Endodermal cell (in vitro differentiated cells): ENCODE measurements at regions not wholly inside any gene's neighbourhood (a gene's known extent, or its start where the extent isn't known, plus 50 kb on each side); places are given as distances from the start of the nearest gene placed in this dataset.

Experiments
- DNase-seq: peaks from one replicate; pipeline ENCODE4 v3.0.0-alpha.2; 2017
- H3K27ac ChIP-seq: 2 replicates; pipeline ENCODE4 v1.5.1; 2013; ENCODE audit warnings: mild to moderate bottlenecking, low read depth, low read length, moderate library complexity
- H3K27me3 ChIP-seq: 2 replicates; pipeline ENCODE4 v1.6.1; 2013; ENCODE audit warnings: mild to moderate bottlenecking, low read length, moderate library complexity; ENCODE audit not compliant: insufficient read depth, control insufficient read depth, poor library complexity, severe bottlenecking
- H3K36me3 ChIP-seq: 2 replicates; pipeline ENCODE4 v1.7.0; 2013; ENCODE audit warnings: mild to moderate bottlenecking, low read length, moderate library complexity; ENCODE audit not compliant: control insufficient read depth, insufficient read depth
- H3K4me1 ChIP-seq: one replicate; pipeline ENCODE4 v1.7.0; 2013; ENCODE audit warnings: low read length; ENCODE audit not compliant: control insufficient read depth, insufficient read depth
- H3K4me3 ChIP-seq: 2 replicates; pipeline ENCODE4 v1.5.1; 2013; ENCODE audit warnings: mild to moderate bottlenecking, low read length, moderate library complexity
- H3K9ac ChIP-seq: 2 replicates; pipeline ENCODE4 v1.6.1; 2013; ENCODE audit warnings: mild to moderate bottlenecking, low read length, moderate library complexity; ENCODE audit not compliant: poor library complexity, severe bottlenecking; ENCODE audit errors: extremely low read depth
- H3K9me3 ChIP-seq: 2 replicates; pipeline ENCODE4 v1.6.1; 2013; ENCODE audit warnings: mild to moderate bottlenecking, low read length, moderate library complexity; ENCODE audit not compliant: control insufficient read depth
- H3K27ac Mint-ChIP-seq: 2 replicates; pipeline ENCODE4 v1.8.0; 2020; ENCODE audit warnings: mixed read lengths
- H3K27me3 Mint-ChIP-seq: 2 replicates; pipeline ENCODE4 v1.8.0; 2021; ENCODE audit warnings: mild to moderate bottlenecking, mixed read lengths; ENCODE audit not compliant: insufficient read depth
- H3K36me3 Mint-ChIP-seq: 2 replicates; pipeline ENCODE4 v1.8.0; 2020; ENCODE audit warnings: low read depth, mixed read lengths
- H3K4me1 Mint-ChIP-seq: 2 replicates; pipeline ENCODE4 v1.8.0; 2020; ENCODE audit warnings: mixed read lengths
- H3K4me3 Mint-ChIP-seq: 2 replicates; pipeline ENCODE4 v1.8.0; 2020; ENCODE audit warnings: mild to moderate bottlenecking, moderate library complexity, mixed read lengths
- H3K9me3 Mint-ChIP-seq: 2 replicates; pipeline ENCODE4 v1.8.0; 2020; ENCODE audit warnings: mild to moderate bottlenecking, mixed read lengths
- CTCF ChIP-seq: fragments of 200-600 bp; sonication (generic); conservative IDR thresholded peaks from 2 replicates; pipeline ENCODE4 v1.5.0; 2021; ENCODE audit warnings: antibody characterized with exemption, mild to moderate bottlenecking
- WGBS, 2 experiments: methylation state at CpG; one replicate each; pipeline versions ENCODE4 v1.1.5 to v1.1.7; 2013; ENCODE audit warnings: missing lambda C conversion rate in 2 of 2, mixed read lengths in 1 of 2; ENCODE audit not compliant: insufficient coverage in 1 of 2, insufficient read length in 1 of 2; 5-methylcytosine and 5-hydroxymethylcytosine counted together

GRCh38 chr5:28369418-28369817 is 1331.0 kb upstream of the CDH9 start:
- H3K9me3 Mint-ChIP-seq, result peaks cover 21% of the 10 kb centered on the region
- H3K9ac ChIP-seq, result no peak overlapping the region
- TF ChIP-seq CTCF, result no peak
- no peaks in the 10 kb centered on the region for H3K36me3 Mint-ChIP-seq
- no peak overlapping the region for H3K4me3 Mint-ChIP-seq
- no peaks in the 10 kb centered on the region for H3K27me3 Mint-ChIP-seq
- no peak overlapping the region for H3K4me3 ChIP-seq
- H3K4me1 Mint-ChIP-seq, result no peaks in the 10 kb centered on the region
- H3K27ac ChIP-seq, result no peak overlapping the region
- H3K4me1 ChIP-seq, result no peaks in the 10 kb centered on the region
- peaks cover 4% of the 10 kb centered on the region for H3K9me3 ChIP-seq
- H3K27me3 ChIP-seq, result no peaks in the 10 kb centered on the region
- H3K36me3 ChIP-seq, result no peaks in the 10 kb centered on the region
- no peak for DNase-seq
- 71% methylated on average over 1 of the region's 2 CpGs; no CpG with 5 or more reads in 1 of the 2 experiments for WGBS, 2 experiments
- H3K27ac Mint-ChIP-seq, result no peak overlapping the region

- no peaks in the 10 kb centered on the region for H3K36me3 Mint-ChIP-seq
- TF ChIP-seq CTCF, result no peak
- Histone ChIP-seq H3K27ac (no peak overlapping the region), H3K9me3 (peaks cover 7% of the 10 kb centered on the region), H3K36me3 (no peaks in the 10 kb centered on the region), H3K9ac (no peak overlapping the region), H3K4me1 (no peaks in the 10 kb centered on the region), H3K27me3 (no peaks in the 10 kb centered on the region), H3K4me3 (no peak overlapping the region)
- no peak overlapping the region for H3K4me3 Mint-ChIP-seq
- 75 to 84% methylated on average over 1 to 2 of the region's 2 CpGs for WGBS, 2 experiments
- no peak for DNase-seq
- no peaks in the 10 kb centered on the region for H3K4me1 Mint-ChIP-seq
- no peaks in the 10 kb centered on the region for H3K27me3 Mint-ChIP-seq
- H3K9me3 Mint-ChIP-seq, result peaks cover 21% of the 10 kb centered on the region
- H3K27ac Mint-ChIP-seq, result no peak overlapping the region
Observed at GRCh38 chr5:28355831-28356230, 1317.4 kb upstream of the CDH9 start.

- Histone ChIP-seq H3K4me1 (no peaks in the 10 kb centered on the region), H3K9me3 (peaks cover 18% of the 10 kb centered on the region), H3K9ac (no peak overlapping the region), H3K27ac (no peak overlapping the region), H3K36me3 (no peaks in the 10 kb centered on the region), H3K4me3 (no peak overlapping the region), H3K27me3 (no peaks in the 10 kb centered on the region)
- H3K36me3 Mint-ChIP-seq, result no peaks in the 10 kb centered on the region
- peaks cover 23% of the 10 kb centered on the region for H3K9me3 Mint-ChIP-seq
- H3K27ac Mint-ChIP-seq, result no peak overlapping the region
- TF ChIP-seq CTCF, result no peak
- WGBS, 2 experiments, result 94 to 100% methylated on average over 5 of the region's 5 CpGs
- no peak overlapping the region for H3K4me3 Mint-ChIP-seq
- DNase-seq, result no peak
- H3K4me1 Mint-ChIP-seq, result no peaks in the 10 kb centered on the region
- H3K27me3 Mint-ChIP-seq, result no peaks in the 10 kb centered on the region
Observed at GRCh38 chr5:28346696-28347095, 1308.3 kb upstream of the CDH9 start.
